Kidney capillary endothelial cell (primary cell): ENCODE measurements at regions not wholly inside any gene's neighbourhood (a gene's known extent, or its start where the extent isn't known, plus 50 kb on each side); places are given as distances from the start of the nearest gene placed in this dataset.
"Not testable (repeated sequence)": the region's sequence is repeated elsewhere in the genome, so short reads cannot be mapped to it uniquely, and the experiment has no call there.

ENCODE experiments used
- DNase-seq: peaks from one replicate; pipeline ENCODE4 v3.0.0-alpha.2; 2018; ENCODE audit warnings: low spot score

DNA sequence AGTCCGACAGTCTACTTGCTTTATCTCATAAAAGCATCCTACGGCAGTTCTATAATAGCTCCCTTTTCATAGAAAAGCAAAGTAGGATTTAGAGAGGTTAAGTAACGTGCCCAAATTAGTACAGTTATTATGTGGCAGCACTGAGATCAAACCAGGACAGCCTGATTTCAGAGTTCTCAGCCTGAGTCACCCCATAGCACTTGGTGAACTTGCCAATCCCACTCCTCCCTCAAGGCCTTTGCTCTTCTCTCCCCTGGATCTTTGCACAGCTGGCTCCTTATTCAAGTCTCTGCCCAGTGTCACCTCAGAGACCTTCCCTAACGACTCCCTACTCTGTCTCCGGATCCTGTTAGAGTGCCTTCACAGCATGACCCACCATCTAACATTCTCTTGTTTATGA lies 438.0 kb upstream of the NFE2L3 start:
- DNase-seq, result no peak

DNA sequence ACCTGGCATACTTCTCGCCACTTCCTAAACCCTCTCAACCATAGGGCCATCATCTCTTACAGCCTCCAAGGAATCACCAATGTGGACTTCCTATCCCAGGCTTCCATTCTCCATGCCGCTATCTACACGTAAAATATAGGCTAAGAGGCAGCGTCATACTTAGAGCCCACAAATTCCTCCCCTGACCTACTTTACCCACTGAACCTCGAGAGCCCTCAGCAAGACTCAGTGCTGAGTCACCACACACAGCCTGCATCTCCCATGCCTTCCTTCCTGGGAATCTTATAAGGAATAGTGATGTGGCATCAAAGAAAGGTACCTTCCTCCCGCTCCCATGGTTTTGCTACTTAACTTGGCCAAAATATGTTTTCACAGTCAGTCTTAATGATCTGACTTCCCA lies 435.6 kb upstream of the NFE2L3 start:
- DNase-seq, result no peak

DNA sequence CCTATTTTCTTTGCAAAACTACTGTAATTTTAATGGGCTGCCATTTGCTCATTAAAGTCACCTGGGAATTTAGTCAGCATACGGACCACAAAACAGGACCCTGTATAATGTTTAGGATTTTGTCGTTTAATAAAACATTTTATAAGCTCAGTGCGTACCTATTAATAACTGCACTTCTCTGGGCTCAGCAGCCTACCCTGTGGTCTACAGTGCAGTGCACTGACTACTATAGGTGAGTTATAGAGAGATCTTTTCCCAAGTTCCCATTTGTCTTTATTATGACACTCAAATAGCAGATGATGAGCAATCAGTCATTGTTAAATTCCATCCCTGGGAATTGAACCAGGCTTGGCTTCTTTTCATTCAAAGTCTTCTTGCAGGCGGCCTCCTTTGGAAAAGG lies 433.4 kb upstream of the NFE2L3 start:
- DNase-seq, result no peak

DNA sequence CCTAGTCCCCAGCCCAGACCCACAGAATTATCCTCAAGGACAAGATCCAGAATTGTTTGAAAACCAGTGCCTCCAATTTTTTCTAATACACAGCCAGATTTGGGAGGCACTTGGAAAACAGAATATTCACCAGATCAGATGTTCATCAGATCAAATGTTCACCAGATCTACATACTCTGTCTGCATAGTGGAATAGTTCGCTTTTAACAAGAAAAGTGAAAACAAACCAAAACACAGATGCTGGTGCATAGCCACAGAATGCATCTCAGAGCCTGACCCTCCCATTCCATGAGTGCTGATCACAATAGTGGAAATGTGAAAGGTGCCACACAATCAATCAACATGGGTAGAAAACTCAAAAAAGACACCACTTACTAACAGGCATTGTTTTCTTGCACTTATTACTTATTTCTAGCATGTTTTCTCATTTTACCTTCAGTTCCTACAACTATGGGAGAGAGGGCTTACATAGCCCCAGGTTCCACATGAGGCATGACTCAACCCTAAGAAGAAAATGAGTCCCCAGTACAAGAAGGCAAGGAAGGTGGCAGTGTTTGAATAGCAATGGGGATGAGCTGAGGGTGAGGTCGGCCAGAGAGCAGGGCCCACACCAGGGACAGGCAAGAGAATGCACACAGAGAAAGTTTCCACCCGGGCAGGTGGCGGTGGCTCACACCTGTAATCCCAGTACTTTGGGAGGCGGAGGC lies 432.7 kb upstream of the NFE2L3 start:
- DNase-seq, result no peak

DNA sequence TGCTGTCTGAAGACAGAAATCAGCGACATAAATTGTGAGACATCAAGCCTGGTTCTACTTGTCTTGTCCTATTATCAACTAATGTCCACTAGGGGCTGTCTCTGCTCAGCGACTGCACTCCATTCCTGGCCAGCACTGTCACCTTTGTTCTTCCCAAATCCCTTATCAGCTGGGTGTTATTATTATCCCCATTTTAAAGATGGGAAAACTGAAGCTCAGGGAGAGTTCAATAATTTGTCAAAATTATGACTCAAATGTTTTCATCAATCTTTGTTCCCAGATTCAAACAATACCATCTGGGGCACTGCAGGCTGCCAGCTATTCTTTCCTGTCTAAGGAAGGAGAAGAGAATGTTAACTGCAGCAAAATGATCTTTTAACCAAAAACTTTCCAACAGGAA lies 431.6 kb upstream of the NFE2L3 start:
- no peak for DNase-seq

DNA sequence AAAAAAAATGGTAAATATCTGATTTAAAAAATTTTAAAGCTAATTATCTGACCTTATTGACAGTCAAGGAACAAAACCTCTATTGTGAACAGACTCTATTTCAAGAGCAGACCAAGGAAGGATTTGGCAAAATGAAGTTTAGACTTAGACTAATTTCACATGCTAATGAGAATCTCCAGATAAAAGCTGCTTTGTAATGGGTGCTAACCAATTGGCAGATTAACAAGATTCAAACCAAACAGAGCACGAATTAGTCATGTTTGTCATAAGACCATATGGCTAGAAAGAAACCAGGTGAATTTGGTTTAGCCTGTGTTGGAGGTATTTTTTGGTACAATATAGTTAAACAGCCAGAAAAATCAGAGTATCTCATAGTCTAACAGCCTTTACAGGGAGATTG lies 429.1 kb upstream of the NFE2L3 start:
- no peak for DNase-seq

DNA sequence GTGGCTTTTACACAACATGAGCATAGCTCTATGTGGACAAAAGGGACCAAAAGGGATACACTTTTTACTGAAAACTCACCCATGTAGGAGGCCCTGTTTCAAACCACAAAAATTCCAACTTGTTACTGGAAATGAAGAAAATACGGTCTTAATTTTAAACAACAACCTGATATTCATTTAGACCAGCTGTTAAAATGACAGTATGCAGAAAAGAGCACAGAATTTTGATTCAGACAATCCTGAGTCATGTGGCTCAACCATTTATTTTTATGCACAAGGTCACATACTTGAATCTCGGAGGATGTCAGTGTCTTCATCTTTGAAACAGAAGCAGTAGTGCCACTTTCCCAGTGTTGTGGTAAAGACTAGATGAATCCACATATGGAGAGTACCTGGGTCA lies 426.5 kb upstream of the NFE2L3 start:
- no peak for DNase-seq

DNA sequence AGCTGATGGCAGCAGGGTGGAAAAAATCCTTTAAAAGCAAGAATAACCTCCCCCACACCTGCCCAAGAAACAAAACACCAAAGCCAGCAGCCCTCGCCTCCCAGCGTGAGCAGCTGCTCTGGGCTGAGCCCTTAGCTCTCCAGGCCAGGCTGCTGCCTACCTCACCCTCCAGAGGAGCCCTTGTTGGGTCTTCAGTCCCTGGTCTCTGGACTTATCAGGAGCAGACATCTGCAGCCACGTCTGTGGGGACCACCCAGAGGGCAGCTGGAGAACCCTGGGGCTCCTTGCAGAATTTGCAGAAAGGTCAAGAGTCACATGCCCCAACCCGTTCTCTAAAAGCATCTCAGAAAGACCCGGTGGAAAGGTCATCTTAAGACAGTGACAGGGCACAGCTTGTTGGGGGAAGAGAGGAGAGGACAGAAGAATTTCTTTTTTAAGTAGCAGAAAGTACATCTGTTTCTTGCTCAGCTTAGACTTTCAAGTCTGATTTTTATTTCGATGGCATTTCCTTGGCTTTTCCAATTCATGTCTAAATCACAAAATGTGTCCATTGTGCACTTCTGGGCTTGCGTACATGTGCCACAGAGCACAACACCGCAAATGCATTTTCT lies 425.7 kb upstream of the NFE2L3 start:
- DNase-seq, result no peak

DNA sequence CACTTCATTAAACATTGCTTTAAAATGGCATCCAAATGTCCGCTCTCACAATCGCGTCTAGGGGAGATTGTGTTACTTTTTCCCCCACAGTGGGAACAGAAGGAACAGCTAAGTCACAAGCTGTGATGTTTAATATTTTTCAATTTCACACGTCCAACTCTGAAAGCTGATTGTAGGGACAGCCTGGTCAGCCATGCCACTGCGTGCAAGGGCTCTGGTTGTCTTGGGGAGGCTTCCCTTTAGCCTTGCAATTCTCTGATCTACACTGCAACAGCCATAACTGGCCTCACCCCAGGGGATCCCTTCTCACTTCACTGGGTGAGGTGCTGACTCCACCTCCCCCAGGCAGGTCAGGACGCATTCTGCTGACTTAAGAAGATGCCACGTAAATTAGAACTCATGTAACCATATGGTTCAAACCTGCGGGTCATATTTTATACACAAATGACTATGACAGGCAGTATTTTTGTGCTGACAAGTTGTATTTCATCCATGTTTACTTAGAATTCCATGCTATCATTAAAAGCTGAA lies 425.2 kb upstream of the NFE2L3 start:
- no peak for DNase-seq

DNA sequence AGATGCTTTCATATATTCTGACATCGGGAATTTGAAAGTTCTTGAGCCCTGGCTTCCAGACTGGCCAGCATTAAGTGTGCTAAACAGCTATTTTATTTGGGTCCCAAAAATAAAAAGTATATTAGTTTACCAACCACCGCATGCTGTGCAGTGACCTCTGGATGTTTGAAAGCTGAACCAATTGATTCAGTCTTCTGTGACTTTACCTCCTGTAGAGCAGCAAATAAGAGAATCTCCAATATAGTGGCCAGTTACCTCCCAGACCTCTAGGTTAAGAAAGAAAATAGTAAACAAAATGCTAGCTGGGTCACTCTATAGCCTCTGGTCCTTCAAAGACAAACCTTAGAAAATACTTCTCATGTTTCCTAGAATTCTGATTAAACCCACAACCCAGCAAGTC lies 424.6 kb upstream of the NFE2L3 start:
- DNase-seq, result no peak

DNA sequence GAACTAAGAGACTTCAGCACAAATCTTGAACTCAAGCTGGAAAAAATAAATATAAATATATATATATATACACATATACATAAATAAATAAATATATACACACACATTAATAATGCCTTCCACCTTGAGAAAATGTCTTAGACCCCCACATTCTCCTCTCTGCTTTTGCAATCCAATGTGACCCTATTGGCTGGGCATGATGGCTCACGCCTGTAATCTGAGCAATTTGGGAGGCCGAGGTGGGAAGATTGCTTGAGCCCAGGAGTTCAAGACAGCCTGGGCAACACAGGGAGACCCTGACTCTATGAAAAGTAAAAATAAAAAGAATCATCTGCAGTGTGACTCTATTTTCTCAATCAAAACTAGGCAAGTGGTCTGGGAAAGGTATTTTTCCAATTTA lies 424.1 kb upstream of the NFE2L3 start:
- DNase-seq, result no peak

DNA sequence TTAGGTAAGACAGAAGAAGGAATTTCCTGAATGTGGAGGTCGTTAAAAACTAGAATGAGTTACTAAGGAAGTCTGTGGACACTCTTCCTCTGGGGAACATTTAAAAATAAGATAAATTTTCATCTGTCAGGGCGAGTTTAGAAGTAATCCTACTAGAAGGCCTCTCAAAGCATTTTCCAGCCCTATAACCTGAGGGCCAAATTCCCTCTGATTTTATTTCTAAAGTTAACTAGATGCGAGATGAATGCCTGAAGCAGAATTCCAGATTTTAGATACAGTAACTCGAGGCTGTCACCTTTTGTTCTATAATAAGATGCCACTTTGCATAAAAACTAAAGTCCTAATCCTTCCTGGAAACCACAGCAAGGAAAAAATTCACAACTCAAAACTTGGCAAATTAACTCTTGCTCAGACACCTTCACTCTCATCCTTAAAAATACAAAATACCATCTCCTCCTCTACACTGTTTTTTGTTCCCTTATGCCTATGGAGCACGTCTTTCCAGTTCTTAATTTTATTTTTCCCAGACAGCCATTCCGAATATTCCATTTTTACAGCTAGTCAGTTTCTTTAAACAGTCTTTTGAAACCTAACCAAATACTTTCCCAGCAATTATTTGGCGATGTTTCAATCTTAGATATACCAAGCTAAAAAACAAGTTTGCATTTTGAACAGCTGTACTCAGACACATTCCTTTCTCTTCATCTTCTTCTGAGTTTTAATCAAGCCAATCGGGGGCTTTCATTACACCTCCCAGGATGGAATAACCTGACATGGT lies 420.7 kb upstream of the NFE2L3 start:
- no peak for DNase-seq

DNA sequence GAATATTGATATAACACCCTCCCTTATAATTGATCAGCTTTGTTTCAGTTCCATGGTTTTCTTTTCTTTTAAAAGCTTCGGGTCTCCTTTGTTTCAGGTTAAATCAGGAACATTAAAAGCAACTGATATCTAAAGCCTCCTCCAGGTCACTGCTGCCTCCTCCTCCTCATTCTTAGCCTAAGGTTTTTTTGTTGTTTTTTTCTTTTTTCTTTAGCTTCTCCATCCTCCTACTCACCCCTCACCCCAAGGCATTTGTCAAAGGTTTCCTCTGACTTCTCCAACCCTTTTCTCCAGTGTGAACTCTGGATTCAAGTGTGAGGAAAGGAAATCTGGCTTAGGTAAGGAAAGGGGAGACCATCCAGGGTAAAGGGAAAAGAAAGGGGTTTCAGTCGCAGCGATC lies 420.2 kb upstream of the NFE2L3 start:
- DNase-seq, result no peak

DNA sequence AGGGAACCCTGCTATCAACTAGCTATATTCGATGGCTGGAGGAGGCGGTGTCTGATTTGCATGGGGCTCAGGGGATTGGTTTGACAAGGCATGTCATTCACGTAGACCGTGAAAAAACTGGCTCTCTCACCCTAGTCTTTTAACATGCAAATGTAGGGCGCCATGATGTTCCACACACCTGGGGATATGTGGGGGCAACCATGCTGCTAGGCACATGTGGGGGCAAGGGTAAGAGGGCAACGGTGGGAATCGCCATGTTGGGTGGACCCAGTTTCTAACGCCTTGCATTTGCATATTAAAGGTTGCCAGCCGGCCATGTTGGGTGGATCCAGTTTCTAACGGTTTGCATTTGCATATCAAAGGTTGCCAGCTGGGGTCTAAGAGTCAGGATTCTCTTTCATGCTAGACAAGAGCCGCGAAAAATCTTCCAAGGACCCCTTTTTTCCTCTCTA lies 419.2 kb upstream of the NFE2L3 start:
- DNase-seq, result no peak

DNA sequence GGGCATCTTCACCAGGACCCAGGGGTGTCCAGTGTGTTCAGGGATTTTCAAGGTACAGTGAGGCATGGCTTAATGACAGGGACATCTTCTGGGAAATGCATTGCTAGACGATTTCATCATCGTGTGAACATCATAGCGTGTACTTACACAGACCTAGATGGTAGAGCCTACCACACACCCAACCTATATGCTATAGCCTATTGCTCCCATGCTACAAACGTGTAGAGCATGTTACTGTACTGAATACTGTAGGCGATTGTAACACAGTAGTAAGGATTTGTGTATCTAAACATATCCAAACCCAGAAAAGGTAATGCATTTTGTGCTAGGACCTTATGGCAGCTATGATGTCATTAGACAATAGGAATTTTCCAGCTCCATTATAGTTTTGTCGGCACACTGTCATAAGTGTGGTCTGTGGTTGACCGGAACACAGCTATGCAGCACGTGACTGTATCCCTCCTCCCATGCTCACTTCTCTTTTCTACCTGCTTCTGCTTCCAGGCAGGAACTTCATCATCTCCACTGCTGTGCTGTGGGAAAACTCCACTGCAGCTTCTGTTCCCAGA lies 416.2 kb upstream of the NFE2L3 start:
- DNase-seq, result no peak

DNA sequence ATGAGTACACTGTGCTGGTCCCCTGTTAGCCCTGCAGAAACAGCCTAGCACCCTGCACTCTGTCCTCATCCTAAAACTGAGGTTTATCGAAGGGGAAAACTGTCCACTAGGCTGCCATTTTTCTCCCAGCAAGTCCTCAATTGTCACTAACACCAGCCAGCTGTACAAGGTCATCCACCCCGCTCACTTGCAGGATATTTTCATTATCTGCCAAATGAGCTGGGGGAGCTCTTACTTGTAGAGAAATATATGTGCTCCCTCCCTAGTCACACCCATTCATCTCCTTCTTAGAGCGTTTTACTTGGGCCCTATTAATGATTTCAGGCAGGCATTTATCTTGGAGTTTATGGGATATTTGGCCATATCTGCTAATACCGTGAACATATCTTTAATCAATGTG lies 413.5 kb upstream of the NFE2L3 start:
- DNase-seq, result no peak

DNA sequence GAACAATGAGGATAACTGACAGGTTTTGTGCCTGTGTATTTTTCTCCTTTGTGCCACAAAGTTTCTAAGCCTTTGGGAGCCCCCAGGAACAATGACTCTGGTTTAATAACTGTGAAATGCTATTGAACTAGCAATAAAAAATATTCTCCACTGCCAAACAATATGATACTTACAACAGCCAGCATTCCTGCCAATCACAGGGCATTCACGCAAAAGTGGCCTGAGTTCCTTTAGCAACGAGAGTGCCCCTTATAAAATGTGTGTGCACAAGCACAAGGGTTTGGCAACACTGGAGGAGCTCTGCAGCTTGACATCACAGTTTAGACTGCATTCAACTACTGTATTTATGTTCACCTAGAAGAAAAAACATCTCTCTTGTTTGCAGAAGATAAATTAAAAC lies 412.9 kb upstream of the NFE2L3 start:
- no peak for DNase-seq

DNA sequence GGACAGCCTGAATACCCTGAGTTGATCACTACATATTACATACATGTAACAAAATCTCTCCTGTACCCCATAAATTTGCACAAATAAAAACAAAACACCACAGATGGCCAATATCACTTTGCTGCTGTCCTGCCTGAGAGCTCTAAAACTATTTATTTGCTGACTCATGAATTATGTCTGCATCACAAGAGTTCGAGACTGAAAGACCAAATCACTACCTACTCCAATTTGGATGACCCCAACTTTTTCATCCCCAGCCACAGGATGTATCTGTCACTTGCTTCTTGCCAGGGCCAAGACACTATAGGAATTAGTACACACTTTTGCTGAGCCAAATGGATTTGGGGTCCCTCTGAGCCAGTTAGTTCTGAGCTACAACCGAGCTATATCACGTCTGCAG lies 409.7 kb upstream of the NFE2L3 start:
- DNase-seq, result no peak

DNA sequence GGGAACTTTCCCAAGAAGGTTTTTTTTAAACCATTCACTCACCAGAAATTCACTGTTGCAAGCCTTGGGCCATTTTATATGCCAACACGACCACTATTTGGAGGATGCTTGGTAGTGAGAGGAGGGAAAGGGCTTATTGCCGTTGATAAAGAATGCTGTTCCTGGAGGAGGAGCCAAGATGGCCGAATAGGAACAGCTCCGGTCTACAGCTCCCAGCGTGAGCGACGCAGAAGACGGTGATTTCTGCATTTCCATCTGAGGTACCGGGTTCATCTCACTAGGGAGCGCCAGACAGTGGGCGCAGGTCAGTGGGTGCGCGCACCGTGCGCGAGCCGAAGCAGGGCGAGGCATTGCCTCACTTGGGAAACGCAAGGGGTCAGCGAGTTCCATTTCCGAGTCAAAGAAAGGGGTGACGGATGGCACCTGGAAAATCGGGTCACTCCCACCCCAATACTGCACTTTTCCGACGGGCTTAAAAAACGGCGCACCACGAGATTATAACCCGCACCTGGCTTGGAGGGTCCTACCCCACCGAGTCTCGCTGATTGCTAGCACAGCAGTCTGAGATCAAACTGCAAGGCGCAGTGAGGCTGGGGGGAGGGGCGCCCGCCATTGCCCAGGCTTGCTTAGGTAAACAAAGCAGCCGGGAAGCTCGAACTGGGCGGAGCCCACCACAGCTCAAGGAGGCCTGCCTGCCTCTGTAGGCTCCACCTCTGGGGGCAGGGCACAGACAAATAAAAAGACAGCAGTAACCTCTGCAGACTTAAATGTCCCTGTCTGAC lies 408.1 kb upstream of the NFE2L3 start:
- not testable (repeated sequence) for DNase-seq

DNA sequence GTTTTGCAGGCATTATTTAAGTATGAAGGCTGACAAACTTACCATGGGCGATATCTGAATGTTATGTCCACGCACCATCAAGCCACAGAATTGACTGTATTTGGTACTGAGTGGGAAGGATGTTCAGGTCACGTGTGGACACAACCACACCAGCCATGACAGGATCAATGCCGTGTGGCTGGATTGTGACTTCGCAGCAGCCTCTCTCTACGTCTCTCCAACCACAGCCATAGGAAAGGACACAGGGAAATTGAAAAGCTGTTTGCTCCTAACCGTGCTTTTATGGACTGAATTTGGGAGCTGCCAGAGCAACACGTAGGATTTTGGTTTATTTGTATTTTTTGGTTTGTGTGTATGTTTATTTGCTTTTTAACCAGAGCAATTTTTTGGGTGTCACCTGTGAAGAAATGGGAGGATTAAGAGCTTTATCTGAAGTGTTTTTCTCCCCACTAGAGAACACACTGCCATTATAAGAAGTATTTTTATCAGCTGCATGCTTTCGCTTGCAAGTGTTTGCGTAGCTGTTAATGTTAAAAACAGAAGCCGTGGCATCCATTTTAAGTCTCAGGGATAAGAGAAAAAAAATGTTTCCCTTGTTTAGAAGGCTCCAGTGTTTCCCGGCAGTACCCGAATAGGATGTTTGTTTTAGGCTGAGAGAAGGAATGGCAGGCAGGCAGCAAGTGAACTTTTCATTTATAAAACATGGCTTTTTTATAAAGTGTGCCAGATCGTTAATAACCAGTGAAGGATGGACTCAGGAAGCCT lies 401.1 kb upstream of the NFE2L3 start:
- no peak for DNase-seq

DNA sequence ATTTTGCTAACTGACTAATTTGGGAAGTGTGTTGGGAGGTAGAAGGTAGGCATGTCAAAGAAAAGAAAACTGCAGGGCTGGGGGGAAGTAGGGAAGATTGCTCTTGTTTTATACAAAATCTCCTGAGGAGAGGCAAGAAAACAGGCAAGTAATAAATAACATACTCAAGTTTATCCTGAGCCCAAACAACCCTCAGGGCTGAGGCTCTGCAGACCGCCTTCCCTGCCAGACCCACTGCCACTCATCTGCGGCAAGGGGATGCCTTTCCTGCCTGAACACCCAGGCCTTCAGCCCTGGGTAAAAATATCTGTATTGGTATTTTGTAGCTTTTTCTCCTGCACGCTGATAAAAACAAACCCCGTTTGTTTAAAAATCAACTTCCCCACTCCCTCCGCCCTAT lies 399.8 kb upstream of the NFE2L3 start:
- no peak for DNase-seq
